SK-N-SH treated with all-trans-retinoic acid at 6 μM for 48 hours (cell line): ENCODE measurements at regions not wholly inside any gene's neighbourhood (a gene's known extent, or its start where the extent isn't known, plus 50 kb on each side); places are given as distances from the start of the nearest gene placed in this dataset.

ENCODE experiments used
- ATAC-seq: fragments of 200-7000 bp; cut with Tn5 transposase; 3 replicates; pipeline ENCODE4 v1.9.1; 2020; ENCODE audit warnings: mild to moderate bottlenecking, moderate library complexity
- ARNTL ChIP-seq: fragments of 450-650 bp; formaldehyde crosslinking; IDR thresholded peaks from 2 replicates; pipeline ENCODE4 v1.5.0; 2020; ENCODE audit warnings: low read depth, mild to moderate bottlenecking, moderate library complexity, borderline replicate concordance
- BACH2 ChIP-seq: fragments of 250-450 bp; sonication (Bioruptor Pico); IDR thresholded peaks from 2 replicates; pipeline ENCODE4 v1.9.0; 2021; ENCODE audit warnings: mild to moderate bottlenecking, borderline replicate concordance
- CSDC2 ChIP-seq: fragments of 250-450 bp; sonication (Bioruptor Pico); IDR thresholded peaks from 2 replicates; pipeline ENCODE4 v1.5.0; 2020; ENCODE audit warnings: mild to moderate bottlenecking, moderate library complexity
- CSRNP3 ChIP-seq: fragments of 250-450 bp; sonication (Bioruptor Pico); IDR thresholded peaks from 2 replicates; pipeline ENCODE4 v1.5.1; 2021; ENCODE audit warnings: mild to moderate bottlenecking, moderate library complexity
- ESRRG ChIP-seq: fragments of 250-450 bp; sonication (Bioruptor Pico); IDR thresholded peaks from 2 replicates; pipeline ENCODE4 v1.6.1; 2021; ENCODE audit warnings: mild to moderate bottlenecking
- GLIS3 ChIP-seq: fragments of 250-450 bp; sonication (Bioruptor Pico); IDR thresholded peaks from 2 replicates; pipeline ENCODE4 v1.5.0; 2020; ENCODE audit warnings: mild to moderate bottlenecking, moderate library complexity
- POU6F1 ChIP-seq: fragments of 250-450 bp; sonication (Bioruptor Pico); IDR thresholded peaks from 2 replicates; pipeline ENCODE4 v1.8.0; 2021; ENCODE audit warnings: low read depth, mild to moderate bottlenecking, moderate library complexity, borderline replicate concordance
- PPARA ChIP-seq: fragments of 250-450 bp; sonication (Bioruptor Pico); IDR thresholded peaks from 2 replicates; pipeline ENCODE4 v1.5.0; 2020; ENCODE audit warnings: mild to moderate bottlenecking, borderline replicate concordance
- SNAI2 ChIP-seq: fragments of 250-450 bp; sonication (Bioruptor Pico); IDR thresholded peaks from 2 replicates; pipeline ENCODE4 v1.5.0; 2020; ENCODE audit warnings: mild to moderate bottlenecking, moderate library complexity
- TCF4 ChIP-seq: fragments of 250-450 bp; sonication (Bioruptor Pico); IDR thresholded peaks from 2 replicates; pipeline ENCODE4 v1.8.0; 2021; ENCODE audit warnings: mild to moderate bottlenecking, moderate library complexity, borderline replicate concordance
- TOX ChIP-seq: fragments of 250-450 bp; sonication (Bioruptor Pico); IDR thresholded peaks from 2 replicates; pipeline ENCODE4 v1.8.0; 2021; ENCODE audit warnings: mild to moderate bottlenecking, moderate library complexity, borderline replicate concordance
- TSHZ2 ChIP-seq: fragments of 250-450 bp; sonication (Bioruptor Pico); IDR thresholded peaks from 2 replicates; pipeline ENCODE4 v1.5.0; 2020; ENCODE audit warnings: mild to moderate bottlenecking, moderate library complexity
- ZFP30 ChIP-seq: fragments of 450-650 bp; formaldehyde crosslinking; IDR thresholded peaks from 2 replicates; pipeline ENCODE4 v1.5.0; 2022; ENCODE audit warnings: mild to moderate bottlenecking, moderate library complexity
- ZNF565 ChIP-seq: fragments of 450-650 bp; formaldehyde crosslinking; conservative IDR thresholded peaks from 2 replicates; pipeline ENCODE4 v1.5.0; 2020; ENCODE audit warnings: low read depth, mild to moderate bottlenecking, moderate library complexity
- ZNF70 ChIP-seq: fragments of 450-650 bp; formaldehyde crosslinking; IDR thresholded peaks from 2 replicates; pipeline ENCODE4 v1.5.0; 2020; ENCODE audit warnings: mild to moderate bottlenecking, moderate library complexity
- TF ChIP-seq, protein P1 (sequence below): fragments of 250-450 bp; sonication (Bioruptor Pico); IDR thresholded peaks from 2 replicates; pipeline ENCODE4 v1.5.1; 2020; ENCODE audit warnings: low read depth, mild to moderate bottlenecking, moderate library complexity

DNA sequence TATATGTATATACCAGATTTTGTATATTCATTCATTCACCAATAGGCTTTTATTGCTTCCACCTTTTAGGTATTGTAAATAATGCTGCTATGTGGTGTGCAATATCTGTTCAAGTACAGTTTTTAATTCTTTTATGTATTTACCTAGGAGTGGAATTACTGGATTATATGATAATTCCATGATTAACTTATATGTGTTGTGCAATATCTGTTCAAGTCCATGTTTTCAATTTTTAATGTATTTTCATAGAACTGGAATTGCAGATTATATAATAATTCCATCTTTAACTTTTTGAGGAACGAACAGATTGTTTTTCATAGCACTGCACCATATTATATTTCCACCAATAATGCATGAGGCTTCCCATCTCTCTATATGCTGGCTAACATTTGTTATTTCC is 50.6 kb upstream of the L3MBTL4 start:
- no peak for ATAC-seq
- TF ChIP-seq CSDC2 (CRISPR knock-in tag) (no peak), ZNF565 (CRISPR knock-in tag) (no peak), SNAI2 (no peak), POU6F1 (CRISPR knock-in tag) (no peak), GLIS3 (CRISPR knock-in tag) (no peak), PPARA (CRISPR knock-in tag) (no peak), ESRRG (CRISPR knock-in tag) (no peak), ZFP30 (CRISPR knock-in tag) (no peak), TSHZ2 (no peak)
- TF ChIP-seq, protein P1, sequence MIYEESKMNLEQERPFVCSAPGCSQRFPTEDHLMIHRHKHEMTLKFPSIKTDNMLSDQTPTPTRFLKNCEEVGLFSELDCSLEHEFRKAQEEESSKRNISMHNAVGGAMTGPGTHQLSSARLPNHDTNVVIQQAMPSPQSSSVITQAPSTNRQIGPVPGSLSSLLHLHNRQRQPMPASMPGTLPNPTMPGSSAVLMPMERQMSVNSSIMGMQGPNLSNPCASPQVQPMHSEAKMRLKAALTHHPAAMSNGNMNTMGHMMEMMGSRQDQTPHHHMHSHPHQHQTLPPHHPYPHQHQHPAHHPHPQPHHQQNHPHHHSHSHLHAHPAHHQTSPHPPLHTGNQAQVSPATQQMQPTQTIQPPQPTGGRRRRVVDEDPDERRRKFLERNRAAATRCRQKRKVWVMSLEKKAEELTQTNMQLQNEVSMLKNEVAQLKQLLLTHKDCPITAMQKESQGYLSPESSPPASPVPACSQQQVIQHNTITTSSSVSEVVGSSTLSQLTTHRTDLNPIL: no peak

GRCh38 chr18:6476190-6476589 is 61.5 kb upstream of the L3MBTL4 start:
- 0 out of 2 replicates have a peak, but pooled peaks have one; percentile 20 for TF ChIP-seq TSHZ2
- peak; percentile 84 for TF ChIP-seq TCF4 (CRISPR knock-in tag)
- TF ChIP-seq TOX (CRISPR knock-in tag): no peak
- TF ChIP-seq, all 23 proteins: peak for 2
- ATAC-seq: peak; percentile 32; the same call in 1 of the 3 replicates

GRCh38 chr18:6476880-6477279 is 62.2 kb upstream of the L3MBTL4 start:
- ATAC-seq: no peak
- TF ChIP-seq ARNTL: no peak
- no peak for TF ChIP-seq ZFP30 (CRISPR knock-in tag)
- TF ChIP-seq CSRNP3 (CRISPR knock-in tag): no peak
- TF ChIP-seq TOX (CRISPR knock-in tag): no peak
- no peak for TF ChIP-seq ESRRG (CRISPR knock-in tag)
- TF ChIP-seq POU6F1 (CRISPR knock-in tag): no peak
- TF ChIP-seq BACH2: no peak
- no peak for TF ChIP-seq GLIS3 (CRISPR knock-in tag)
- no peak for TF ChIP-seq ZNF70
- TF ChIP-seq, all 23 proteins: peak for 0
